H9 (cell line): ENCODE measurements at regions not wholly inside any gene's neighbourhood (a gene's known extent, or its start where the extent isn't known, plus 50 kb on each side); places are given as distances from the start of the nearest gene placed in this dataset.

Source experiments
- DNase-seq: peaks from one replicate; pipeline ENCODE4 v3.0.0-alpha.2; 2017
- H2AFZ ChIP-seq: one replicate; pipeline ENCODE4 v1.6.1; 2013; ENCODE audit warnings: mild to moderate bottlenecking, low read length, control low read depth, moderate library complexity
- H2AK5ac ChIP-seq: 2 replicates; pipeline ENCODE4 v1.6.1; 2013; ENCODE audit warnings: low read length, control low read depth, mixed read lengths; ENCODE audit not compliant: insufficient read length
- H2BK120ac ChIP-seq: one replicate; pipeline ENCODE4 v1.6.1; 2013; ENCODE audit warnings: low read depth, mild to moderate bottlenecking, low read length, control low read depth, inconsistent platforms; ENCODE audit not compliant: poor library complexity, severe bottlenecking
- H2BK12ac ChIP-seq: 2 replicates; pipeline ENCODE4 v1.6.1; 2013; ENCODE audit warnings: low read length, control low read depth, mixed read lengths, low read depth; ENCODE audit not compliant: insufficient read length
- H2BK15ac ChIP-seq: 2 replicates; pipeline ENCODE4 v1.6.1; 2013; ENCODE audit warnings: low read depth, low read length, control low read depth
- H2BK20ac ChIP-seq: one replicate; pipeline ENCODE4 v1.6.1; 2013; ENCODE audit warnings: low read depth, mild to moderate bottlenecking, low read length, control low read depth, inconsistent platforms; ENCODE audit not compliant: poor library complexity, severe bottlenecking
- H2BK5ac ChIP-seq: 2 replicates; pipeline ENCODE4 v1.6.1; 2013; ENCODE audit warnings: low read length, control low read depth, mixed read lengths; ENCODE audit not compliant: insufficient read length
- H3K14ac ChIP-seq: 2 replicates; pipeline ENCODE4 v1.6.1; 2013; ENCODE audit warnings: low read length, control low read depth; ENCODE audit not compliant: insufficient read depth
- H3K18ac ChIP-seq: 2 replicates; pipeline ENCODE4 v1.6.1; 2013; ENCODE audit warnings: low read depth, mild to moderate bottlenecking, mixed read lengths, low read length, control low read depth; ENCODE audit not compliant: insufficient read length
- H3K23ac ChIP-seq: 2 replicates; pipeline ENCODE4 v1.6.1; 2013; ENCODE audit warnings: low read length, control low read depth, mixed read lengths, low read depth; ENCODE audit not compliant: insufficient read length
- H3K23me2 ChIP-seq: 2 replicates; pipeline ENCODE4 v1.6.1; 2013; ENCODE audit warnings: low read depth, mild to moderate bottlenecking, mixed read lengths, low read length, control low read depth; ENCODE audit not compliant: insufficient read length, poor library complexity, severe bottlenecking
- H3K27ac ChIP-seq: 2 replicates; pipeline ENCODE4 v1.5.1; 2013; ENCODE audit warnings: low read length, control low read depth, mixed read lengths, low read depth; ENCODE audit not compliant: insufficient read length
- H3K27me3 ChIP-seq: 2 replicates; pipeline ENCODE4 v1.6.1; 2013; ENCODE audit warnings: low read length, control low read depth, inconsistent platforms; ENCODE audit not compliant: insufficient read depth
- H3K4ac ChIP-seq: 2 replicates; pipeline ENCODE4 v1.6.1; 2013; ENCODE audit warnings: low read depth, mild to moderate bottlenecking, control low read depth, inconsistent platforms, low read length, moderate library complexity
- H3K4me1 ChIP-seq: 2 replicates; pipeline ENCODE4 v1.6.1; 2013; ENCODE audit warnings: low read length, control low read depth, inconsistent platforms; ENCODE audit not compliant: insufficient read depth
- H3K4me2 ChIP-seq: 2 replicates; pipeline ENCODE4 v1.6.1; 2013; ENCODE audit warnings: low read length, control low read depth, mixed read lengths; ENCODE audit not compliant: insufficient read length, insufficient read depth
- H3K56ac ChIP-seq: 2 replicates; pipeline ENCODE4 v1.6.1; 2013; ENCODE audit warnings: low read depth, mild to moderate bottlenecking, mixed read lengths, low read length, control low read depth; ENCODE audit not compliant: insufficient read length
- H3K79me1 ChIP-seq: 2 replicates; pipeline ENCODE4 v1.6.1; 2013; ENCODE audit warnings: low read depth, mild to moderate bottlenecking, moderate library complexity, low read length, control low read depth, inconsistent platforms; ENCODE audit not compliant: insufficient read depth, poor library complexity, severe bottlenecking
- H3K79me2 ChIP-seq: 2 replicates; pipeline ENCODE4 v1.6.1; 2013; ENCODE audit warnings: low read length, control low read depth, inconsistent platforms; ENCODE audit not compliant: insufficient read depth
- H3K9ac ChIP-seq: 2 replicates; pipeline ENCODE4 v1.6.1; 2013; ENCODE audit warnings: low read length, control low read depth, mixed read lengths; ENCODE audit not compliant: insufficient read length; ENCODE audit errors: extremely low read depth
- H3K9me3 ChIP-seq: one replicate; pipeline ENCODE4 v1.6.1; 2013; ENCODE audit warnings: low read depth, low read length, inconsistent platforms; ENCODE audit not compliant: control insufficient read depth
- H3T11ph ChIP-seq: one replicate; pipeline ENCODE4 v1.6.1; 2013; ENCODE audit warnings: mild to moderate bottlenecking, low read length, control low read depth, inconsistent platforms
- H4K20me1 ChIP-seq: one replicate; pipeline ENCODE4 v1.6.1; 2013; ENCODE audit not compliant: control insufficient read depth, insufficient read length, insufficient read depth
- H4K5ac ChIP-seq: 2 replicates; pipeline ENCODE4 v1.6.1; 2013; ENCODE audit warnings: low read depth, mild to moderate bottlenecking, mixed read lengths, low read length, control low read depth; ENCODE audit not compliant: insufficient read length
- H4K8ac ChIP-seq: replicated peaks from 2 replicates; pipeline ENCODE4 v1.6.1; 2013; ENCODE audit warnings: low read length, control low read depth, mixed read lengths, low read depth; ENCODE audit not compliant: insufficient read length
- H4K91ac ChIP-seq: 2 replicates; pipeline ENCODE4 v1.6.1; 2013; ENCODE audit warnings: low read depth, mild to moderate bottlenecking, moderate library complexity, mixed read lengths, low read length, control low read depth; ENCODE audit not compliant: insufficient read length
- H3K27ac Mint-ChIP-seq, 3 experiments: 2 replicates in 2 of 3; 3 replicates in 1 of 3; pipeline ENCODE4 v1.8.0; 2020 to 2021; ENCODE audit warnings: mixed read lengths in 3 of 3, mild to moderate bottlenecking in 1 of 3, moderate library complexity in 1 of 3
- H3K27me3 Mint-ChIP-seq: 2 replicates; pipeline ENCODE4 v1.8.0; 2021; ENCODE audit warnings: low read depth, mild to moderate bottlenecking, moderate library complexity, mixed read lengths
- H3K36me3 Mint-ChIP-seq, 3 experiments: 2 replicates in 2 of 3; 3 replicates in 1 of 3; pipeline ENCODE4 v1.8.0; 2020 to 2021; ENCODE audit warnings: low read depth in 3 of 3, mixed read lengths in 3 of 3; ENCODE audit not compliant: insufficient read depth in 1 of 3
- H3K4me1 Mint-ChIP-seq, 2 experiments: 2 replicates each; pipeline ENCODE4 v1.8.0; 2020; ENCODE audit warnings: mixed read lengths in 2 of 2
- H3K4me3 Mint-ChIP-seq, 2 experiments: 2 replicates in 1 of 2; 3 replicates in 1 of 2; pipeline ENCODE4 v1.8.0; 2020 to 2021; ENCODE audit warnings: mild to moderate bottlenecking in 2 of 2, mixed read lengths in 2 of 2, moderate library complexity in 1 of 2
- H3K9me3 Mint-ChIP-seq, 2 experiments: 2 replicates in 1 of 2; 3 replicates in 1 of 2; pipeline ENCODE4 v1.8.0; 2020; ENCODE audit warnings: mild to moderate bottlenecking in 2 of 2, mixed read lengths in 2 of 2, moderate library complexity in 1 of 2
- WGBS: extraction: QIAGEN DNeasy Blood & Tissue Kit; methylation state at CpG from one replicate; pipeline ENCODE4 v1.1.7; 2013; ENCODE audit warnings: missing lambda C conversion rate, low lambda C conversion rate, mixed read lengths; ENCODE audit not compliant: insufficient read length; ENCODE audit errors: extremely low coverage; 5-methylcytosine and 5-hydroxymethylcytosine counted together
- TF ChIP-seq, protein P1 (sequence below): fragments of 200-600 bp; sonication (generic); conservative IDR thresholded peaks from 3 replicates; pipeline ENCODE4 v1.8.0; 2021; ENCODE audit warnings: antibody characterized with exemption, mild to moderate bottlenecking

DNA sequence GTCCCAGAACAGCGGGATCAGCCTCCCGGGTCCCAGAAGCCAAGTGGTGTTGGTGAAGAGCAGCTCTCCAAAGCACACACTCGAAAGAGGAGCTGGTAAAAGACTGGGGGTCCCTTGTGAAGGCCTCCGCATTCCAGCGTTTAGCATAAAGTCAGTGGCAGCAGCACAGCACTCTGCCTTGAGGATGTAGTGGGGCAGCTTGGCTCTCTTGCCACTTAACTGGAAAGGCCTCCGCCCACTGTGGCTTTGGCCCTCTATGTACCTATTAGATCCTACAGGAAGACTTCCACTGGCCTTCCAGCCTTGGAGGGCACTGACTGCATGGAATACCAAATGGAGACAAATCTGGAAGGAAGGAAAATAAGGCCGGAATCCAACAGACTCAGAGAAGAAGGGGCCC lies 1455.3 kb downstream of the BRD1 start:
- Mint-ChIP-seq H3K36me3 (no peaks in the 10 kb centered on the region), H3K4me3 (no peak overlapping the region), H3K27ac (no peak overlapping the region), H3K9me3 (no peaks in the 10 kb centered on the region), H3K4me1 (peaks cover 78 to 90% of the 10 kb centered on the region in 2 experiments), H3K27me3 (peaks cover 19% of the 10 kb centered on the region)
- Histone ChIP-seq H2AFZ (no peak overlapping the region), H4K8ac (no peak overlapping the region), H4K91ac (no peak overlapping the region), H4K5ac (no peak overlapping the region), H2BK20ac (no peak overlapping the region), H3K18ac (no peak overlapping the region), H3K4me2 (no peak overlapping the region), H3K4ac (no peak overlapping the region), H3K23ac (no peak overlapping the region), H3K23me2 (peaks cover 6% of the 10 kb centered on the region), H3K56ac (no peak overlapping the region), H2BK12ac (no peak overlapping the region), H3K79me2 (no peaks in the 10 kb centered on the region), H3K27me3 (no peaks in the 10 kb centered on the region; the same call in 1 of the 2 replicates), H3K9ac (no peak overlapping the region), H2BK15ac (no peak overlapping the region), H3K14ac (no peak overlapping the region), H4K20me1 (no peaks in the 10 kb centered on the region), H3K9me3 (no peaks in the 10 kb centered on the region), H2BK5ac (no peak overlapping the region), H2BK120ac (no peak overlapping the region), H3K4me1 (peaks cover 6% of the 10 kb centered on the region; the same call in 1 of the 2 replicates), H3K79me1 (no peaks in the 10 kb centered on the region), H2AK5ac (no peak overlapping the region), H3K27ac (no peak overlapping the region), H3T11ph (no peak overlapping the region)
- DNase-seq = no peak
- WGBS = no CpG with 5 or more reads among the region's 7 CpGs
- TF ChIP-seq, protein P1, sequence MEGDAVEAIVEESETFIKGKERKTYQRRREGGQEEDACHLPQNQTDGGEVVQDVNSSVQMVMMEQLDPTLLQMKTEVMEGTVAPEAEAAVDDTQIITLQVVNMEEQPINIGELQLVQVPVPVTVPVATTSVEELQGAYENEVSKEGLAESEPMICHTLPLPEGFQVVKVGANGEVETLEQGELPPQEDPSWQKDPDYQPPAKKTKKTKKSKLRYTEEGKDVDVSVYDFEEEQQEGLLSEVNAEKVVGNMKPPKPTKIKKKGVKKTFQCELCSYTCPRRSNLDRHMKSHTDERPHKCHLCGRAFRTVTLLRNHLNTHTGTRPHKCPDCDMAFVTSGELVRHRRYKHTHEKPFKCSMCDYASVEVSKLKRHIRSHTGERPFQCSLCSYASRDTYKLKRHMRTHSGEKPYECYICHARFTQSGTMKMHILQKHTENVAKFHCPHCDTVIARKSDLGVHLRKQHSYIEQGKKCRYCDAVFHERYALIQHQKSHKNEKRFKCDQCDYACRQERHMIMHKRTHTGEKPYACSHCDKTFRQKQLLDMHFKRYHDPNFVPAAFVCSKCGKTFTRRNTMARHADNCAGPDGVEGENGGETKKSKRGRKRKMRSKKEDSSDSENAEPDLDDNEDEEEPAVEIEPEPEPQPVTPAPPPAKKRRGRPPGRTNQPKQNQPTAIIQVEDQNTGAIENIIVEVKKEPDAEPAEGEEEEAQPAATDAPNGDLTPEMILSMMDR = no peak
